ENCODE measurements at regions not wholly inside any gene's neighbourhood (a gene's known extent, or its start where the extent isn't known, plus 50 kb on each side); places are given as distances from the start of the nearest gene placed in this dataset.

DNA sequence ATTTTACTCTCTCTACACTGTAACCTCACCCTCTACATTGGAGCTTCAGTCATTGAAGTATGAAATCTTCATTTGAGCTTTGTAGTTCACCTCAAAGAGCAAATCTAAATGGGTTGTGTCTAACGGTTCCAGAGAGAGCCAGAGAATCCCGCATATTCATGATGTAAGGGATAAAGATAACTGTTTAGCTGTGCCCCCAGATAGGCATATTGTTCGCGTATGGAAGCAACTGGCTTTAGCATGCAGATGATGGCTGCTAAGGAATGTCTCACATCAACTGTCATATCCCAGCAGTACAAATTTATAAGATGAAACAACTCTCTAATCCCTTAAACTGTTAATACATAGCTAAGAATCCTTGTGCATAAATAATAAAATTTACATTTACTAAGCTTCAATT, 412.7 kb upstream of the ROBO2 start:
- TF ChIP-seq, protein P1, sequence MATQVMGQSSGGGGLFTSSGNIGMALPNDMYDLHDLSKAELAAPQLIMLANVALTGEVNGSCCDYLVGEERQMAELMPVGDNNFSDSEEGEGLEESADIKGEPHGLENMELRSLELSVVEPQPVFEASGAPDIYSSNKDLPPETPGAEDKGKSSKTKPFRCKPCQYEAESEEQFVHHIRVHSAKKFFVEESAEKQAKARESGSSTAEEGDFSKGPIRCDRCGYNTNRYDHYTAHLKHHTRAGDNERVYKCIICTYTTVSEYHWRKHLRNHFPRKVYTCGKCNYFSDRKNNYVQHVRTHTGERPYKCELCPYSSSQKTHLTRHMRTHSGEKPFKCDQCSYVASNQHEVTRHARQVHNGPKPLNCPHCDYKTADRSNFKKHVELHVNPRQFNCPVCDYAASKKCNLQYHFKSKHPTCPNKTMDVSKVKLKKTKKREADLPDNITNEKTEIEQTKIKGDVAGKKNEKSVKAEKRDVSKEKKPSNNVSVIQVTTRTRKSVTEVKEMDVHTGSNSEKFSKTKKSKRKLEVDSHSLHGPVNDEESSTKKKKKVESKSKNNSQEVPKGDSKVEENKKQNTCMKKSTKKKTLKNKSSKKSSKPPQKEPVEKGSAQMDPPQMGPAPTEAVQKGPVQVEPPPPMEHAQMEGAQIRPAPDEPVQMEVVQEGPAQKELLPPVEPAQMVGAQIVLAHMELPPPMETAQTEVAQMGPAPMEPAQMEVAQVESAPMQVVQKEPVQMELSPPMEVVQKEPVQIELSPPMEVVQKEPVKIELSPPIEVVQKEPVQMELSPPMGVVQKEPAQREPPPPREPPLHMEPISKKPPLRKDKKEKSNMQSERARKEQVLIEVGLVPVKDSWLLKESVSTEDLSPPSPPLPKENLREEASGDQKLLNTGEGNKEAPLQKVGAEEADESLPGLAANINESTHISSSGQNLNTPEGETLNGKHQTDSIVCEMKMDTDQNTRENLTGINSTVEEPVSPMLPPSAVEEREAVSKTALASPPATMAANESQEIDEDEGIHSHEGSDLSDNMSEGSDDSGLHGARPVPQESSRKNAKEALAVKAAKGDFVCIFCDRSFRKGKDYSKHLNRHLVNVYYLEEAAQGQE (IDR thresholded peaks at IDR 0.05; ENCODE audit: insufficient replicate concordance, low read depth), result no peak
- TF ChIP-seq, protein P2, sequence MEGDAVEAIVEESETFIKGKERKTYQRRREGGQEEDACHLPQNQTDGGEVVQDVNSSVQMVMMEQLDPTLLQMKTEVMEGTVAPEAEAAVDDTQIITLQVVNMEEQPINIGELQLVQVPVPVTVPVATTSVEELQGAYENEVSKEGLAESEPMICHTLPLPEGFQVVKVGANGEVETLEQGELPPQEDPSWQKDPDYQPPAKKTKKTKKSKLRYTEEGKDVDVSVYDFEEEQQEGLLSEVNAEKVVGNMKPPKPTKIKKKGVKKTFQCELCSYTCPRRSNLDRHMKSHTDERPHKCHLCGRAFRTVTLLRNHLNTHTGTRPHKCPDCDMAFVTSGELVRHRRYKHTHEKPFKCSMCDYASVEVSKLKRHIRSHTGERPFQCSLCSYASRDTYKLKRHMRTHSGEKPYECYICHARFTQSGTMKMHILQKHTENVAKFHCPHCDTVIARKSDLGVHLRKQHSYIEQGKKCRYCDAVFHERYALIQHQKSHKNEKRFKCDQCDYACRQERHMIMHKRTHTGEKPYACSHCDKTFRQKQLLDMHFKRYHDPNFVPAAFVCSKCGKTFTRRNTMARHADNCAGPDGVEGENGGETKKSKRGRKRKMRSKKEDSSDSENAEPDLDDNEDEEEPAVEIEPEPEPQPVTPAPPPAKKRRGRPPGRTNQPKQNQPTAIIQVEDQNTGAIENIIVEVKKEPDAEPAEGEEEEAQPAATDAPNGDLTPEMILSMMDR (IDR thresholded peaks at IDR 0.05; ENCODE audit: insufficient read depth, low read length), result no peak
- TF ChIP-seq POLR2AphosphoS5 (IDR thresholded peaks at IDR 0.05; ENCODE audit: low read depth), result no peak
- TF ChIP-seq SPI1 (IDR thresholded peaks at IDR 0.05; ENCODE audit: borderline replicate concordance, low read depth), result no peak
- TF ChIP-seq GABPA (IDR thresholded peaks at IDR 0.05; ENCODE audit: low read depth), result no peak
- H3K4me3 ChIP-seq (replicated peaks; ENCODE audit: insufficient read depth, low read length), result no peak overlapping the region
- no peak for DNase-seq (ENCODE audit: low read depth in 1 of 2, low spot score in 1 of 2)
- no peaks in the 10 kb centered on the region for H3K27me3 ChIP-seq (ENCODE audit: insufficient read depth, poor library complexity, severe bottlenecking)
- H3K27ac ChIP-seq (replicated peaks), result no peak overlapping the region

- TF ChIP-seq GABPA (IDR thresholded peaks at IDR 0.05; ENCODE audit: low read depth), result no peak
- TF ChIP-seq, protein P2 (IDR thresholded peaks at IDR 0.05; ENCODE audit: insufficient read depth, low read length), result no peak
- TF ChIP-seq POLR2AphosphoS5 (IDR thresholded peaks at IDR 0.05; ENCODE audit: low read depth), result no peak
- TF ChIP-seq, protein P1 (IDR thresholded peaks at IDR 0.05; ENCODE audit: insufficient replicate concordance, low read depth), result no peak
- no peak for TF ChIP-seq SPI1 (IDR thresholded peaks at IDR 0.05; ENCODE audit: borderline replicate concordance, low read depth)
- Histone ChIP-seq H3K27me3 (ENCODE audit: insufficient read depth, poor library complexity, severe bottlenecking) (no peaks in the 10 kb centered on the region), H3K27ac (replicated peaks) (no peak overlapping the region), H3K4me3 (replicated peaks; ENCODE audit: insufficient read depth, low read length) (no peak overlapping the region)
- no peak for DNase-seq (ENCODE audit: low read depth in 1 of 2, low spot score in 1 of 2)
These were observed 408.6 kb upstream of the ROBO2 start for GRCh38 chr3:76631251-76631650.

DNA sequence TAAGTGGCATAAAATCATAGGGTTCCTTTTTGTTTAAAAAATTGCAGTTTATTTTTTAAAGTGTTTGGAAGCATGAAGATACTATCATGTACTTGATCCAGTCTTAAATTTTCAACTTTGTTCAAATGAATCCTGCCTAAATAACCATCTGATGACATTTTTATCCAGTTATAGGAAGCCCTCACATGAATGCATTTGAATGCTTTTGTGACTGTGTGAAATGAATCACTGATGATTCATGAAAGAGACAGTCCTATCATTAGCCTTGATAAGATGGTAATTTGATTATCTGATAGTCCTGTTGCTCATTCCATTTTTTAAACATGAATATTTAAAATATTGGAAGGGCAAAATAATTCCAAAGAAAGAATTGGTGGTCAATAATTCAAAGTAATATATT, 401.9 kb upstream of the ROBO2 start:
- Histone ChIP-seq H3K27me3 (ENCODE audit: insufficient read depth, poor library complexity, severe bottlenecking) (no peaks in the 10 kb centered on the region), H3K27ac (replicated peaks) (no peak overlapping the region), H3K4me3 (replicated peaks; ENCODE audit: insufficient read depth, low read length) (no peak overlapping the region)
- DNase-seq (ENCODE audit: low read depth in 1 of 2, low spot score in 1 of 2), result no peak
- TF ChIP-seq SPI1 (IDR thresholded peaks at IDR 0.05; ENCODE audit: borderline replicate concordance, low read depth), result no peak
- TF ChIP-seq, protein P1 (IDR thresholded peaks at IDR 0.05; ENCODE audit: insufficient replicate concordance, low read depth), result no peak
- no peak for TF ChIP-seq POLR2AphosphoS5 (IDR thresholded peaks at IDR 0.05; ENCODE audit: low read depth)
- TF ChIP-seq, protein P2 (IDR thresholded peaks at IDR 0.05; ENCODE audit: insufficient read depth, low read length), result no peak
- no peak for TF ChIP-seq GABPA (IDR thresholded peaks at IDR 0.05; ENCODE audit: low read depth)

Data from HL-60 (cell line).